ENCODE measurements at regions not wholly inside any gene's neighbourhood (a gene's known extent, or its start where the extent isn't known, plus 50 kb on each side); places are given as distances from the start of the nearest gene placed in this dataset.

DNA sequence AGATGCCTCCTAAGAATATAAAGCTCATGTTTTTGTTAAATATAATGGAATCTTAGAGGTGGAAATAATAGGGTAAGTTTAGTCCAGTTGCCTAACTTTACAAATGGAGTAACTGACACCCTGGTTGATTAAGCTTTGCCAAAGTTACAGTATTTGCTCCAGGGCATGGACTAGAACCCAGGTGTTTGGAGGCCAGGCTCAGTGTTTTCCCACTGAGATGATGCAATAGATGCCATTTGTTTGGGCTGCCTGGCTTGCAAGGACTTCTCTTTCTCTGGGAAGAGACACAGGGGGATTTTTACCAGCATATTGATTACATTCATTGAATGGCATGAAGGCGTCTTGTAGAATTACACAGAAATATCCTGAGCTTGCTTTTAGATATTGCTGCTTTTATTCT is 397.8 kb downstream of the SLC4A3 start:
- TF ChIP-seq POLR2A (IDR thresholded peaks at IDR 0.05; ENCODE audit: low read depth, low read length): no peak
- no peak for TF ChIP-seq POLR2AphosphoS5 (IDR thresholded peaks at IDR 0.05; ENCODE audit: low read depth, low read length)
- no peak for TF ChIP-seq POU2F2 (IDR thresholded peaks at IDR 0.05; ENCODE audit: low read depth, low read length)
- TF ChIP-seq SPI1 (IDR thresholded peaks at IDR 0.05; ENCODE audit: low read depth, low read length): no peak
- no peak for TF ChIP-seq TAF1 (IDR thresholded peaks at IDR 0.05; ENCODE audit: low read depth, low read length)
- no peak for TF ChIP-seq PAX5 (IDR thresholded peaks at IDR 0.05; ENCODE audit: insufficient read depth, low read length, severe bottlenecking)
